Adrenal gland (tissue), 9 donors: ENCODE measurements at regions not wholly inside any gene's neighbourhood (a gene's known extent, or its start where the extent isn't known, plus 50 kb on each side); places are given as distances from the start of the nearest gene placed in this dataset.

Source experiments
- DNase-seq, 7 donors: peaks; one replicate each; pipeline ENCODE4 v3.0.0-alpha.2; 2019 to 2020
- H3K27ac ChIP-seq, 5 donors: fragments of 200-600 bp; sonication (generic) in 4 of 5; 1 replicate in 3 of 5; 2 replicates in 2 of 5; pipeline versions ENCODE4 v1.5.1 to v1.8.0; 2016 to 2020; ENCODE audit warnings: mild to moderate bottlenecking in 1 of 5
- H3K27me3 ChIP-seq: fragments of 200-600 bp; 2 replicates; pipeline ENCODE4 v1.8.0; 2021
- H3K36me3 ChIP-seq, 2 donors: fragments of 200-600 bp; replicated peaks in 1 of 2; 1 replicate in 1 of 2; 2 replicates in 1 of 2; pipeline versions ENCODE4 v1.5.1 to v1.8.0; 2018 to 2022
- H3K4me1 ChIP-seq, 2 donors: fragments of 200-600 bp; replicated peaks in 1 of 2; 1 replicate in 1 of 2; 2 replicates in 1 of 2; pipeline versions ENCODE4 v1.5.1 to v1.8.0; 2018 to 2021
- H3K4me3 ChIP-seq, 4 donors: fragments of 200-600 bp; sonication (generic) in 3 of 4; one replicate each; pipeline ENCODE4 v1.5.1; 2016 to 2018
- H3K9me3 ChIP-seq, 3 donors: fragments of 200-600 bp; sonication (generic) in 1 of 3; replicated peaks in 1 of 3; 1 replicate in 2 of 3; 2 replicates in 1 of 3; pipeline versions ENCODE4 v1.5.1 to v1.8.0; 2016 to 2021
- POLR2A ChIP-seq, 2 donors: fragments of 450-650 bp; IDR thresholded peaks; one replicate each; pipeline ENCODE4 v1.6.1; 2017; ENCODE audit warnings: antibody characterized with exemption in 2 of 2, mild to moderate bottlenecking in 2 of 2, moderate library complexity in 1 of 2
- WGBS, 4 donors: extraction: QIAGEN DNeasy Blood & Tissue Kit in 2 of 4; methylation state at CpG; one replicate each; pipeline versions ENCODE4 v1.1.5 to v1.1.7; 2013 to 2017; 5-methylcytosine and 5-hydroxymethylcytosine counted together
- intact Hi-C, 2 donors: fragments of 100-400 bp; cut with DNase I; formaldehyde crosslinking; loops; one replicate each; pipeline versions ENCODE4 v1.14.1 to v1.15.0; 2022 to 2023
- TF ChIP-seq, protein P1 (sequence below), 6 experiments: fragments of 450-650 bp in 4 of 6; fragments of 200-600 bp in 2 of 6; sonication (generic) in 1 of 6; IDR thresholded peaks; 1 replicate in 5 of 6; 2 replicates in 1 of 6; pipeline versions ENCODE4 v1.5.1 to v1.8.0; 2016 to 2021; ENCODE audit warnings: antibody characterized with exemption in 6 of 6, mild to moderate bottlenecking in 2 of 6, moderate library complexity in 1 of 6
- donor health status: healthy with polysubstance abuse.
- donor health status: Bipolar disorder and iron deficiency.
- donor health status: DM: yes; HTN: yes; CAD: no.
- donor health status: DM: no; HTN: no; CAD: no.
- donor health status: DM: no; HTN: no; CAD: no.

GRCh38 chr5:154566146-154566680 is 88.2 kb upstream of the HAND1 start:
- Histone ChIP-seq H3K9me3 (no peaks in the 10 kb centered on the region), H3K4me3 (no peak overlapping the region), H3K27me3 (peaks cover 3% of the 10 kb centered on the region), H3K27ac (no peak overlapping the region), H3K36me3 (no peaks in the 10 kb centered on the region), H3K4me1 (no peaks in the 10 kb centered on the region)
- 71 to 74% (median 74%) methylated on average over 5 of the region's 5 CpGs for WGBS, 4 donors
- no peak for DNase-seq
- TF ChIP-seq, protein P1, sequence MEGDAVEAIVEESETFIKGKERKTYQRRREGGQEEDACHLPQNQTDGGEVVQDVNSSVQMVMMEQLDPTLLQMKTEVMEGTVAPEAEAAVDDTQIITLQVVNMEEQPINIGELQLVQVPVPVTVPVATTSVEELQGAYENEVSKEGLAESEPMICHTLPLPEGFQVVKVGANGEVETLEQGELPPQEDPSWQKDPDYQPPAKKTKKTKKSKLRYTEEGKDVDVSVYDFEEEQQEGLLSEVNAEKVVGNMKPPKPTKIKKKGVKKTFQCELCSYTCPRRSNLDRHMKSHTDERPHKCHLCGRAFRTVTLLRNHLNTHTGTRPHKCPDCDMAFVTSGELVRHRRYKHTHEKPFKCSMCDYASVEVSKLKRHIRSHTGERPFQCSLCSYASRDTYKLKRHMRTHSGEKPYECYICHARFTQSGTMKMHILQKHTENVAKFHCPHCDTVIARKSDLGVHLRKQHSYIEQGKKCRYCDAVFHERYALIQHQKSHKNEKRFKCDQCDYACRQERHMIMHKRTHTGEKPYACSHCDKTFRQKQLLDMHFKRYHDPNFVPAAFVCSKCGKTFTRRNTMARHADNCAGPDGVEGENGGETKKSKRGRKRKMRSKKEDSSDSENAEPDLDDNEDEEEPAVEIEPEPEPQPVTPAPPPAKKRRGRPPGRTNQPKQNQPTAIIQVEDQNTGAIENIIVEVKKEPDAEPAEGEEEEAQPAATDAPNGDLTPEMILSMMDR (IDR thresholded peaks at IDR 0.05), result no peak
- TF ChIP-seq POLR2A (IDR thresholded peaks at IDR 0.05), result no peak
- intact Hi-C loops, result no loop called here

DNA sequence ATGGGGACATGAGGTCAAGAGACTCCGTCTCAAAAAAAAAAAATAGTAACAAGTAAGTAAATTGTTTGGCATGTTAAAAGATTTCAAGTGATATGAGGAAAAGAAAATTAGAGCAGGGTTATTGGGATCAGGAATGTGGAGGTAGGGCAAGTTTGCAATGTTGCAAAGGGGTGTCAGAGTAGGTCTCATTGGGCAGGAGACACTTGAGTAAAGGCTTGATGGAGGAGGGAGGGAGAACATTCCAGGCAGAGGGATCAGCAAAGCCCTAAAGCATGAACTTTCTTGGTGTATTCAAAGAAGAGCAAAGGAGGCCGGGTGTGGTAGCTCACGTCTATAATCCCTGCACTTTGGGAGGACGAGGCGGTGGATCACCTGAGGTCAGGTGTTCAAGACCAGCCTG is 87.1 kb upstream of the HAND1 start:
- no peak overlapping the region for H3K27ac ChIP-seq
- TF ChIP-seq POLR2A (IDR thresholded peaks at IDR 0.05), result no peak
- TF ChIP-seq, protein P1 (IDR thresholded peaks at IDR 0.05), result no peak
- no peaks in the 10 kb centered on the region for H3K4me1 ChIP-seq
- DNase-seq, result no peak
- H3K27me3 ChIP-seq, result peaks cover 3% of the 10 kb centered on the region
- H3K36me3 ChIP-seq, result no peaks in the 10 kb centered on the region
- H3K9me3 ChIP-seq, result no peaks in the 10 kb centered on the region
- intact Hi-C loops, result no loop called here
- no peak overlapping the region for H3K4me3 ChIP-seq
- 75 to 86% (median 82%) methylated on average over 5 of the region's 5 CpGs for WGBS, 4 donors

GRCh38 chr5:154562244-154562880 is 84.3 kb upstream of the HAND1 start:
- TF ChIP-seq, protein P1 (IDR thresholded peaks at IDR 0.05), result no peak
- TF ChIP-seq POLR2A (IDR thresholded peaks at IDR 0.05), result no peak

GRCh38 chr5:154559398-154560276 is 81.6 kb upstream of the HAND1 start:
- DNase-seq, result no peak
- intact Hi-C loops, result no loop called here
- H3K27me3 ChIP-seq, result peaks cover 3% of the 10 kb centered on the region
- no peaks in the 10 kb centered on the region for H3K36me3 ChIP-seq
- TF ChIP-seq, protein P1 (IDR thresholded peaks at IDR 0.05), result no peak
- TF ChIP-seq POLR2A (IDR thresholded peaks at IDR 0.05), result no peak
- no peak overlapping the region for H3K4me3 ChIP-seq
- H3K9me3 ChIP-seq, result peaks cover 0 to 5% (median 0%) of the 10 kb centered on the region in 3 donors
- H3K4me1 ChIP-seq, result no peaks in the 10 kb centered on the region
- H3K27ac ChIP-seq, result no peak overlapping the region
- WGBS, 4 donors, result 67 to 80% (median 73%) methylated on average over 6 of the region's 6 CpGs

More at GRCh38 chr5:154562244-154562880, 84.3 kb upstream of the HAND1 start:
- H3K4me3 ChIP-seq, result no peak overlapping the region
- no peaks in the 10 kb centered on the region for H3K36me3 ChIP-seq
- WGBS, 4 donors, result 67 to 87% (median 76%) methylated on average over 4 of the region's 4 CpGs
- intact Hi-C loops, result no loop called here
- H3K27me3 ChIP-seq, result peaks cover 3% of the 10 kb centered on the region
- DNase-seq, result no peak
- no peak overlapping the region for H3K27ac ChIP-seq
- H3K4me1 ChIP-seq, result no peaks in the 10 kb centered on the region
- H3K9me3 ChIP-seq, result peaks cover 0 to 5% (median 0%) of the 10 kb centered on the region in 3 donors
